ENCODE measurements at regions not wholly inside any gene's neighbourhood (a gene's known extent, or its start where the extent isn't known, plus 50 kb on each side); places are given as distances from the start of the nearest gene placed in this dataset.

DNA sequence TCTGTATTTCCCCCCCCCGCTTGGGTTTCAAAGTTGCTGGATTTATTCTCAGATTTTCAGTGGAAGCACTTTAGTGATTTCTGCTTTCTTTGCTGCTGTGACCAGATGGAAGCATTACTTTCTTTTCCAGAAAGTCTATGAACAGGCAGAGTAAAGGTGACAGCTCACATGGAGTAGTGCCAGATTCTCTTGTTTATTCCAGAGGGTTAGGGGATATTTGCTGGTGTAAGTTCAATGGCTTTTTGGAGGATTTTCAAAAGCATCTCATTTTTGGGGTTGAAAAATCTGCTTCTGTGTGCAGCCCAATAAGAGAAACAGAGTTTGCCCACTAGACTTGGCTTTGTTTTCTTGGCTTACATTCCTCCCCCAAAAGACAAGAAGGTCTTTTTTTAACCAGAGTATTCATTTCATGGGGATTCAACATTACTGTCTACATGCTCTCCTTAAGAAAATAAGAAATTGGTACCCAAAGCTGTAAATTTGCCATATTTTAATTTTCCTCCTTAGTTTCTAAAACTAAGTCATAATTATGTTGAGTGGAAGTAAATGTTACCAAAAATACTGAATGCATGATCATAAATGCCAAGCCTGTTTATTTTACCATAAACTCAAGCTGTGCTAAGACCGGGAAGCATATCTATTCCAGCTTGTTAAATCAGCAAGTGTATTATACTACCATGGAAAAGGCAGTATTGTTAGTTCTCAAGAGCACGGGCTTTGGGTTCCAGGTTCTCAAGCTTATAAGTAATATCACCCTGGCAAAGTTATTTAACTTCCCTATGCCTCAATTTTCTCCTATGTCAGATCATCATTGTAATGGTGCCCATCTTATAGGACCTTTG lies 557.2 kb downstream of the CPS1 start:
- TF ChIP-seq, protein P1, sequence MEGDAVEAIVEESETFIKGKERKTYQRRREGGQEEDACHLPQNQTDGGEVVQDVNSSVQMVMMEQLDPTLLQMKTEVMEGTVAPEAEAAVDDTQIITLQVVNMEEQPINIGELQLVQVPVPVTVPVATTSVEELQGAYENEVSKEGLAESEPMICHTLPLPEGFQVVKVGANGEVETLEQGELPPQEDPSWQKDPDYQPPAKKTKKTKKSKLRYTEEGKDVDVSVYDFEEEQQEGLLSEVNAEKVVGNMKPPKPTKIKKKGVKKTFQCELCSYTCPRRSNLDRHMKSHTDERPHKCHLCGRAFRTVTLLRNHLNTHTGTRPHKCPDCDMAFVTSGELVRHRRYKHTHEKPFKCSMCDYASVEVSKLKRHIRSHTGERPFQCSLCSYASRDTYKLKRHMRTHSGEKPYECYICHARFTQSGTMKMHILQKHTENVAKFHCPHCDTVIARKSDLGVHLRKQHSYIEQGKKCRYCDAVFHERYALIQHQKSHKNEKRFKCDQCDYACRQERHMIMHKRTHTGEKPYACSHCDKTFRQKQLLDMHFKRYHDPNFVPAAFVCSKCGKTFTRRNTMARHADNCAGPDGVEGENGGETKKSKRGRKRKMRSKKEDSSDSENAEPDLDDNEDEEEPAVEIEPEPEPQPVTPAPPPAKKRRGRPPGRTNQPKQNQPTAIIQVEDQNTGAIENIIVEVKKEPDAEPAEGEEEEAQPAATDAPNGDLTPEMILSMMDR (IDR thresholded peaks at IDR 0.05), result no peak
- H3K79me2 ChIP-seq, result no peaks in the 10 kb centered on the region

DNA sequence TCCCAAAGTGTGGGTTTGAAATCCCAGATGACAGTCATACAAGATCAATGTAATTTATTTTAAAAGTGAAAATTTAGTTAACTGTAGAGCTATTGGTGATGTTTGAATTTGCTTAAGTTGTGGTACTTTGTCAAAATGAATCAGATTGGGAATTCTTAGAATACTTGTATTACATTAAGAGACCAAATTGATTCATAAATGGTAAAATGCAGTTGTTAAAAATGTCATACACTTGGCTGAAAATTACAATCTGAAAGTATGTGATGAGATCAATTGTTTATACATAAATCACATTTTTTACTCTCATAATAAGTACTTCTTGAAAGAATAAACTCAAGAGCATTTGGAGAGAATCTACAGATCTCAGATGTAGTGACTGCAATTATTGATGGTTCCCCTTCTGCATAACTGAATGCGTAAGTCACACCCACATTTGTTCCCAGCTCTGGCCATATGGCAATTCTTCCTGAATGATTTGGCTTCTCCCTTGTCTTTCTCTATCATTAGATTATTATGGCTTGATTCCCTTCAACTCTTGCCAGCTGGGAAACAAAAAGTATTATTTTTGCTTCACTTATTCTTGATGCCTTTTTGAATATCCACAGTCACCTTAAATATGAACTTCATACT lies 558.5 kb downstream of the CPS1 start:
- Histone ChIP-seq H3K27ac (no peak overlapping the region), H3K79me2 (no peaks in the 10 kb centered on the region), H3K9ac (no peak overlapping the region), H3K9me3 (ENCODE audit: control insufficient read depth, low read length) (no peaks in the 10 kb centered on the region), H3K4me3 (ENCODE audit: low read depth, low read length) (no peak overlapping the region), H3K27me3 (ENCODE audit: control insufficient read depth, insufficient read depth, low read length) (no peaks in the 10 kb centered on the region), H2AFZ (peak overlapping the region; percentile 30), H3K36me3 (ENCODE audit: control insufficient read depth, insufficient read depth, low read length) (no peaks in the 10 kb centered on the region), H3K4me1 (peaks cover 14% of the 10 kb centered on the region), H3K4me2 (ENCODE audit: low read length) (no peak overlapping the region)
- TF ChIP-seq, protein P1 (IDR thresholded peaks at IDR 0.05), result no peak

More for the DNA sequence above, 557.2 kb downstream of the CPS1 start:
- Histone ChIP-seq H3K4me2 (ENCODE audit: low read length) (no peak overlapping the region), H2AFZ (peak overlapping the region; percentile 51), H3K27ac (peak overlapping the region; percentile 5), H3K36me3 (ENCODE audit: control insufficient read depth, insufficient read depth, low read length) (no peaks in the 10 kb centered on the region), H3K4me1 (peaks cover 14% of the 10 kb centered on the region), H3K9ac (no peak overlapping the region), H3K4me3 (ENCODE audit: low read depth, low read length) (no peak overlapping the region), H3K27me3 (ENCODE audit: control insufficient read depth, insufficient read depth, low read length) (no peaks in the 10 kb centered on the region), H3K9me3 (ENCODE audit: control insufficient read depth, low read length) (no peaks in the 10 kb centered on the region)

DNA sequence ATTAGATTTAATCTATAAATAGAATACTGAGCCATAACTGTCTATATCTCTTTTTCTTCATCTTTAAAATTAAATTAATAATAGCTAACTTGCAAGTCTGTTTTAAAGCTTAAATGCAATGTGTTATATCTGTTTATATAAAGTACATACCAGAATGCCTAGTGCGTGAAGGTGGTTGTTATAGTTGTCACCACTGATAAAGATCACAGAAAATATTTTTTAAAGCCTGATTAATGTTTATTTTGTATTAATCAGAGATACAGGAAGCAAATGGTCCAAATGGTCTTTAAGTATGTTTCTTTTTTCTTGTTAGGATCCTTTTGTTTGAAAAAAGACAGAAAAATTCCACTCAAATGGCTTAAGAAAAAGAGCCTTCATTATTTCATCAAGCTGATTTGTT lies 560.6 kb downstream of the CPS1 start:
- Histone ChIP-seq H3K9ac (no peak overlapping the region), H3K27me3 (ENCODE audit: control insufficient read depth, insufficient read depth, low read length) (no peaks in the 10 kb centered on the region), H3K79me2 (no peaks in the 10 kb centered on the region), H2AFZ (peak overlapping the region; percentile 35), H3K9me3 (ENCODE audit: control insufficient read depth, low read length) (no peaks in the 10 kb centered on the region), H3K4me2 (ENCODE audit: low read length) (peak overlapping the region; percentile 23), H3K4me3 (ENCODE audit: low read depth, low read length) (no peak overlapping the region), H3K4me1 (peaks cover 9% of the 10 kb centered on the region), H3K27ac (peak overlapping the region; percentile 12), H3K36me3 (ENCODE audit: control insufficient read depth, insufficient read depth, low read length) (no peaks in the 10 kb centered on the region)
- TF ChIP-seq, protein P1 (IDR thresholded peaks at IDR 0.05), result no peak

DNA sequence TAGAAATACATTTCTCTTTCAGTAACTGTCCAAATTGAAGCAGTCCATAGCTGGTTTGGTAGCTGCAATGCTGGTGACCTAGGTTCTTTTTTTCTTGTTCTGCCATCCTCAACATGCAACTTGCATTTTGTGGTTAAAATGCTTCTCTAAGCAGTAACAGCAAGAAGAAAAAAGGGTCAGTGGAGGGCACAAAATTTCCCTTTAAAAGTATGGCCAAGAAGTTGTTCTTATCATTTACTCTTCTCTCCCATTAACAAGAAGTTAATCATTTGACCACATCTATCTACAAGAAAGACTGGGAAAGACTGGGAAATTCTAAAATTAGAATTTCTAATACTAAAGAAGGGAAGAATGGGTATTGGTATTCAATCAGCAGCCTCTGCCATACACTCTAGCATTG lies 569.9 kb downstream of the CPS1 start:
- H3K27me3 ChIP-seq (ENCODE audit: control insufficient read depth, insufficient read depth, low read length), result no peaks in the 10 kb centered on the region
- H3K36me3 ChIP-seq (ENCODE audit: control insufficient read depth, insufficient read depth, low read length), result no peaks in the 10 kb centered on the region
- H3K9ac ChIP-seq, result no peak overlapping the region
- H3K27ac ChIP-seq, result peak overlapping the region; percentile 79
- TF ChIP-seq, protein P1 (IDR thresholded peaks at IDR 0.05), result no peak
- H3K4me1 ChIP-seq, result peaks cover 24% of the 10 kb centered on the region
- H2AFZ ChIP-seq, result peak overlapping the region; percentile 1
- H3K4me2 ChIP-seq (ENCODE audit: low read length), result no peak overlapping the region
- H3K9me3 ChIP-seq (ENCODE audit: control insufficient read depth, low read length), result no peaks in the 10 kb centered on the region
- H3K79me2 ChIP-seq, result no peaks in the 10 kb centered on the region
- H3K4me3 ChIP-seq (ENCODE audit: low read depth, low read length), result no peak overlapping the region
